GM12892 (cell line): ENCODE measurements at regions not wholly inside any gene's neighbourhood (a gene's known extent, or its start where the extent isn't known, plus 50 kb on each side); places are given as distances from the start of the nearest gene placed in this dataset.

ENCODE experiments used
- DNase-seq: peaks from one replicate; pipeline ENCODE4 v3.0.0; 2011; ENCODE audit not compliant: insufficient read length
- FAIRE-seq: peaks from 2 replicates; lab custom pipeline; 2011; peaks lifted over from hg19 to GRCh38; lab: Jason Lieb, UNC
- POLR2A ChIP-seq: IDR thresholded peaks from 2 replicates; pipeline ENCODE4 v1.6.1; 2011; ENCODE audit warnings: low read depth, low read length, control low read depth
- POLR2AphosphoS5 ChIP-seq: IDR thresholded peaks from 2 replicates; pipeline ENCODE4 v1.6.1; 2011; ENCODE audit warnings: low read depth, low read length, control low read depth
- TAF1 ChIP-seq: IDR thresholded peaks from 2 replicates; pipeline ENCODE4 v1.6.1; 2011; ENCODE audit warnings: low read depth, mild to moderate bottlenecking, control low read depth, low read length, borderline replicate concordance

GRCh38 chr6:149152521-149152920, 165.0 kb upstream of the TAB2 start:
- no peak for TF ChIP-seq POLR2AphosphoS5
- TF ChIP-seq TAF1: no peak
- no peak for TF ChIP-seq POLR2A
- DNase-seq (no peak), FAIRE-seq (no peak)

GRCh38 chr6:149153100-149153499, 164.4 kb upstream of the TAB2 start:
- no peak for FAIRE-seq
- no peak for DNase-seq

GRCh38 chr6:149153693-149154092, 163.8 kb upstream of the TAB2 start:
- DNase-seq: no peak
- no peak for TF ChIP-seq POLR2AphosphoS5
- TF ChIP-seq POLR2A: no peak
- TF ChIP-seq TAF1: no peak
- FAIRE-seq: no peak

More at GRCh38 chr6:149153100-149153499, 164.4 kb upstream of the TAB2 start:
- TF ChIP-seq POLR2A (no peak), POLR2AphosphoS5 (no peak), TAF1 (no peak)

- FAIRE-seq (no peak), DNase-seq (no peak)
- no peak for TF ChIP-seq TAF1
Measured at GRCh38 chr6:149154261-149154821, 163.2 kb upstream of the TAB2 start.

- FAIRE-seq: no peak
- DNase-seq: no peak
- TF ChIP-seq POLR2A: no peak
- TF ChIP-seq POLR2AphosphoS5: no peak
- no peak for TF ChIP-seq TAF1
Measured at GRCh38 chr6:149157126-149157525, 160.4 kb upstream of the TAB2 start.

- FAIRE-seq (no peak), DNase-seq (no peak)
- TF ChIP-seq POLR2AphosphoS5: no peak
- TF ChIP-seq TAF1: no peak
- no peak for TF ChIP-seq POLR2A
Measured at GRCh38 chr6:149158076-149158475, 159.4 kb upstream of the TAB2 start.

- TF ChIP-seq POLR2AphosphoS5: no peak
- TF ChIP-seq TAF1: no peak
- TF ChIP-seq POLR2A: no peak
- no peak for FAIRE-seq
Measured at GRCh38 chr6:149160943-149161342, 156.6 kb upstream of the TAB2 start.

GRCh38 chr6:149162924-149163323, 154.6 kb upstream of the TAB2 start:
- no peak for DNase-seq
- no peak for FAIRE-seq
- TF ChIP-seq TAF1 (no peak), POLR2AphosphoS5 (no peak), POLR2A (no peak)

More at GRCh38 chr6:149160943-149161342, 156.6 kb upstream of the TAB2 start:
- no peak for DNase-seq

- no peak for FAIRE-seq
- TF ChIP-seq POLR2AphosphoS5 (no peak), TAF1 (no peak), POLR2A (no peak)
- DNase-seq: no peak
Measured at GRCh38 chr6:149164199-149164750, 153.2 kb upstream of the TAB2 start.

GRCh38 chr6:149166336-149166735, 151.2 kb upstream of the TAB2 start:
- TF ChIP-seq POLR2A (no peak), TAF1 (no peak), POLR2AphosphoS5 (no peak)
- DNase-seq: no peak

GRCh38 chr6:149166747-149167146, 150.8 kb upstream of the TAB2 start:
- FAIRE-seq: no peak
- no peak for DNase-seq
- TF ChIP-seq POLR2A: no peak
- TF ChIP-seq POLR2AphosphoS5: no peak
- TF ChIP-seq TAF1: no peak

More at GRCh38 chr6:149166336-149166735, 151.2 kb upstream of the TAB2 start:
- FAIRE-seq: no peak

- DNase-seq (no peak), FAIRE-seq (no peak)
- TF ChIP-seq POLR2AphosphoS5: no peak
- no peak for TF ChIP-seq TAF1
- TF ChIP-seq POLR2A: no peak
Measured at GRCh38 chr6:149168968-149169367, 148.5 kb upstream of the TAB2 start.
